PC-3 (cell line): ENCODE measurements at regions not wholly inside any gene's neighbourhood (a gene's known extent, or its start where the extent isn't known, plus 50 kb on each side); places are given as distances from the start of the nearest gene placed in this dataset.

ENCODE experiments used
- ATAC-seq: fragments of 200-7000 bp; cut with Tn5 transposase; 2 replicates; pipeline ENCODE4 v1.9.1; 2020; ENCODE audit warnings: mild to moderate bottlenecking, moderate library complexity
- BruUV-seq: library from RNA; stranded (reverse); fragments of 400-500 nt; replicated peaks from 2 replicates; lab custom pipeline; 2021; lab: Mats Ljungman, UMichigan
- CTCF ChIA-PET: fragments of 300-600 bp; sonication (Branson Sonifier 250); formaldehyde crosslinking; loops from one replicate; lab custom pipeline; 2022; ENCODE audit warnings: antibody characterized with exemption; lab: Charles Lee
- POLR2A ChIA-PET: fragments of 300-600 bp; sonication (Branson Sonifier 250); formaldehyde crosslinking; loops from one replicate; lab custom pipeline; 2022; ENCODE audit warnings: antibody characterized with exemption; ENCODE audit not compliant: unreplicated experiment; lab: Charles Lee
- DNase-seq: peaks from one replicate; pipeline ENCODE4 v3.0.0-alpha.2; 2015
- H2AFZ ChIP-seq: fragments of 300-600 bp; sonication (generic); 2 replicates; pipeline ENCODE4 v1.6.0; 2016; ENCODE audit warnings: antibody characterized with exemption, low read length
- H3F3A ChIP-seq: fragments of 300-600 bp; sonication (generic); one replicate; pipeline ENCODE4 v1.6.0; 2017; ENCODE audit warnings: antibody characterized with exemption, low read length, control low read depth, mild to moderate bottlenecking; ENCODE audit not compliant: unreplicated experiment
- H3K27ac ChIP-seq: fragments of 300-600 bp; sonication (generic); 2 replicates; pipeline ENCODE4 v1.5.1; 2016; ENCODE audit warnings: mild to moderate bottlenecking, low read length
- H3K27me3 ChIP-seq: fragments of 300-600 bp; sonication (generic); 2 replicates; pipeline ENCODE4 v1.6.1; 2016; ENCODE audit warnings: low read length, mixed read lengths
- H3K36me3 ChIP-seq: fragments of 300-600 bp; sonication (generic); 2 replicates; pipeline ENCODE4 v1.6.1; 2016; ENCODE audit warnings: low read depth, mixed run types, low read length, mixed read lengths
- H3K4me1 ChIP-seq: fragments of 300-600 bp; sonication (generic); 2 replicates; pipeline ENCODE4 v1.5.1; 2016; ENCODE audit warnings: low read length; ENCODE audit not compliant: insufficient read depth
- H3K4me2 ChIP-seq: fragments of 300-600 bp; sonication (generic); 2 replicates; pipeline ENCODE4 v1.6.0; 2016; ENCODE audit warnings: low read length
- H3K4me3 ChIP-seq: fragments of 300-600 bp; sonication (generic); 2 replicates; pipeline ENCODE4 v1.5.1; 2016; ENCODE audit warnings: mild to moderate bottlenecking, low read length, mixed read lengths
- H3K79me2 ChIP-seq: fragments of 300-600 bp; sonication (generic); 2 replicates; pipeline ENCODE4 v1.6.1; 2017; ENCODE audit warnings: low read length, mixed read lengths
- H3K9ac ChIP-seq: fragments of 300-600 bp; sonication (generic); 2 replicates; pipeline ENCODE4 v1.6.0; 2016; ENCODE audit warnings: mild to moderate bottlenecking, low read length
- H3K9me2 ChIP-seq: fragments of 300-600 bp; sonication (generic); replicated peaks from 2 replicates; pipeline ENCODE4 v1.6.1; 2016; ENCODE audit warnings: mixed run types, low read length, mixed read lengths
- H3K9me3 ChIP-seq: fragments of 300-600 bp; sonication (generic); 2 replicates; pipeline ENCODE4 v1.6.1; 2016; ENCODE audit warnings: low read length, mixed read lengths
- H4K20me1 ChIP-seq: fragments of 300-600 bp; sonication (generic); 2 replicates; pipeline ENCODE4 v1.6.1; 2016; ENCODE audit warnings: low read length, mixed read lengths
- EZH2 ChIP-seq: fragments of 300-600 bp; sonication (generic); IDR thresholded peaks from one replicate; pipeline ENCODE4 v1.6.1; 2017; ENCODE audit warnings: antibody characterized with exemption, mild to moderate bottlenecking, low read length; ENCODE audit not compliant: unreplicated experiment
- EZH2phosphoT487 ChIP-seq: fragments of 300-600 bp; sonication (generic); IDR thresholded peaks from 2 replicates; pipeline ENCODE4 v1.6.1; 2018; ENCODE audit warnings: mild to moderate bottlenecking, antibody characterized with exemption, low read length, borderline replicate concordance
- intact Hi-C: fragments of 100-400 bp; cut with micrococcal nuclease; formaldehyde crosslinking; loops from 2 replicates; pipeline ENCODE4 v1.9.0; 2023
- TF ChIP-seq, protein P1 (sequence below): fragments of 300-600 bp; sonication (generic); conservative IDR thresholded peaks from 2 replicates; pipeline ENCODE4 v1.5.1; 2017; ENCODE audit warnings: antibody characterized with exemption, low read depth, mild to moderate bottlenecking, low read length

- POLR2A ChIA-PET: no interaction called here
- CTCF ChIA-PET: no interaction called here
- H3K9me2 ChIP-seq: no peaks in the 10 kb centered on the region
- intact Hi-C loops: no loop called here
- no peaks in the 10 kb centered on the region for H3K27me3 ChIP-seq
- H3K27ac ChIP-seq: no peak overlapping the region
- no peak overlapping the region for H3K4me3 ChIP-seq
- ATAC-seq (no peak), DNase-seq (no peak)
- no peak for TF ChIP-seq EZH2phosphoT487
- TF ChIP-seq, protein P1, sequence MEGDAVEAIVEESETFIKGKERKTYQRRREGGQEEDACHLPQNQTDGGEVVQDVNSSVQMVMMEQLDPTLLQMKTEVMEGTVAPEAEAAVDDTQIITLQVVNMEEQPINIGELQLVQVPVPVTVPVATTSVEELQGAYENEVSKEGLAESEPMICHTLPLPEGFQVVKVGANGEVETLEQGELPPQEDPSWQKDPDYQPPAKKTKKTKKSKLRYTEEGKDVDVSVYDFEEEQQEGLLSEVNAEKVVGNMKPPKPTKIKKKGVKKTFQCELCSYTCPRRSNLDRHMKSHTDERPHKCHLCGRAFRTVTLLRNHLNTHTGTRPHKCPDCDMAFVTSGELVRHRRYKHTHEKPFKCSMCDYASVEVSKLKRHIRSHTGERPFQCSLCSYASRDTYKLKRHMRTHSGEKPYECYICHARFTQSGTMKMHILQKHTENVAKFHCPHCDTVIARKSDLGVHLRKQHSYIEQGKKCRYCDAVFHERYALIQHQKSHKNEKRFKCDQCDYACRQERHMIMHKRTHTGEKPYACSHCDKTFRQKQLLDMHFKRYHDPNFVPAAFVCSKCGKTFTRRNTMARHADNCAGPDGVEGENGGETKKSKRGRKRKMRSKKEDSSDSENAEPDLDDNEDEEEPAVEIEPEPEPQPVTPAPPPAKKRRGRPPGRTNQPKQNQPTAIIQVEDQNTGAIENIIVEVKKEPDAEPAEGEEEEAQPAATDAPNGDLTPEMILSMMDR: no peak
- TF ChIP-seq EZH2: no peak
- H3K4me1 ChIP-seq: no peaks in the 10 kb centered on the region
- H3K9ac ChIP-seq: no peak overlapping the region
- H3K36me3 ChIP-seq: no peaks in the 10 kb centered on the region
- no peaks in the 10 kb centered on the region for H3F3A ChIP-seq
- no peaks in the 10 kb centered on the region for H4K20me1 ChIP-seq
- H3K79me2 ChIP-seq: no peaks in the 10 kb centered on the region
- no peak overlapping the region for H2AFZ ChIP-seq
- BruUV-seq: no TSS peak
- no peaks in the 10 kb centered on the region for H3K9me3 ChIP-seq
- H3K4me2 ChIP-seq: no peak overlapping the region
Measured at GRCh38 chr15:97045666-97046421, 715.3 kb downstream of the NR2F2 start.

GRCh38 chr15:97052513-97052912, 722.0 kb downstream of the NR2F2 start:
- Histone ChIP-seq H3K36me3 (no peaks in the 10 kb centered on the region), H3K9me3 (no peaks in the 10 kb centered on the region), H3K4me3 (no peak overlapping the region), H3K27ac (no peak overlapping the region), H3K4me2 (no peak overlapping the region), H4K20me1 (no peaks in the 10 kb centered on the region), H3K4me1 (no peaks in the 10 kb centered on the region), H3K79me2 (no peaks in the 10 kb centered on the region), H3K9me2 (no peaks in the 10 kb centered on the region), H3F3A (no peaks in the 10 kb centered on the region), H3K9ac (no peak overlapping the region), H2AFZ (no peak overlapping the region), H3K27me3 (no peaks in the 10 kb centered on the region)
- intact Hi-C loops: no loop called here
- ChIA-PET CTCF (no interaction called here), POLR2A (no interaction called here)
- ATAC-seq (no peak), DNase-seq (no peak)
- TF ChIP-seq EZH2phosphoT487 (no peak), EZH2 (no peak)
- TF ChIP-seq, protein P1: no peak
- no TSS peak for BruUV-seq

DNA sequence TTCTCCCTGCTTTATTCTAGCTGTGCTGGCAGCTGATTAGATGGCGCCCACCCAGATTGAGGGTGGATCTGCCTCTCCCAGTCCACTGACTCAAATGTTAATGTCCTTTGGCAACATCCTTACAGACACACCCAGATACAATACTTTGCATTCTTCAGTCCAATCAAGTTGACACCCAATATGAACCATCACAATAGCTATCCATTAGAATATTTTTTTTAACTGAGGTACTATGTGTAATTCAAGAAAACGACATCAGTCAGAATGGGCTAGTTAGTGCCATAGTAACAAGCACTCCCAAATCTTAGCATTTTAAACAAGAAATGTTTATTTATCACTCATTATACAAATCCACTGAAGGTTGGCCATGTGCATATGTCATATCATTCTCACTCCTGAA, 723.1 kb downstream of the NR2F2 start:
- Histone ChIP-seq H3K9me2 (no peaks in the 10 kb centered on the region), H3K4me3 (no peak overlapping the region), H3F3A (no peaks in the 10 kb centered on the region), H3K36me3 (no peaks in the 10 kb centered on the region), H3K79me2 (no peaks in the 10 kb centered on the region), H2AFZ (no peak overlapping the region), H3K4me1 (no peaks in the 10 kb centered on the region), H3K9me3 (no peaks in the 10 kb centered on the region), H3K27me3 (no peaks in the 10 kb centered on the region), H3K27ac (no peak overlapping the region), H3K9ac (no peak overlapping the region), H4K20me1 (no peaks in the 10 kb centered on the region), H3K4me2 (no peak overlapping the region)
- intact Hi-C loops: no loop called here
- CTCF ChIA-PET: no interaction called here
- no TSS peak for BruUV-seq
- DNase-seq (no peak), ATAC-seq (no peak)
- POLR2A ChIA-PET: no interaction called here
- TF ChIP-seq, protein P1: no peak
- no peak for TF ChIP-seq EZH2phosphoT487
- no peak for TF ChIP-seq EZH2
